ENCODE measurements at regions not wholly inside any gene's neighbourhood (a gene's known extent, or its start where the extent isn't known, plus 50 kb on each side); places are given as distances from the start of the nearest gene placed in this dataset.
A peak's percentile ranks its signal among the peaks of the same experiment; 100 is the strongest.

DNA sequence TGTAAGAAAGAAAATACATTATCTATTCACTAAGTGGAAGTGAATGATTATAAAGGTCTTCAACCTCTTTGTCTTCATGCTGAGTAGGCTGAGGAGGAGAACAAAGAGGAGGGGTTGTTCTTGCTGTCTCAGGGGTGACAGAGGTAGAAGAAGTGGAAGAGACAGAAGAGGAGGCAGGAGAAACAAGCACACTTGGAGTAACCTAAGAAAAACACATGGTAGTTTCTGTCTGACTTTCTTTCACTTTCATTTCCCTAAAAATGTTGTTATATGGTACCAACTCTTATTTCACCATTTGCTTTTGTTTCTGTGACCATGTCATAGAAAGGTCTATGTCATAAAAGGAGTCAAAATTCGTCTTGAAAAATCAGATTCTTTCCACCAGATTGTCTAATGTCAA, 696.6 kb upstream of the BRINP3 start:
- DNase-seq (ENCODE audit: low read depth): no peak
- in situ Hi-C loops (cut with HindIII; ENCODE audit: low pct_unique_long_range_greater_than_20kb, low sequenced_read_pairs): no loop called here

DNA sequence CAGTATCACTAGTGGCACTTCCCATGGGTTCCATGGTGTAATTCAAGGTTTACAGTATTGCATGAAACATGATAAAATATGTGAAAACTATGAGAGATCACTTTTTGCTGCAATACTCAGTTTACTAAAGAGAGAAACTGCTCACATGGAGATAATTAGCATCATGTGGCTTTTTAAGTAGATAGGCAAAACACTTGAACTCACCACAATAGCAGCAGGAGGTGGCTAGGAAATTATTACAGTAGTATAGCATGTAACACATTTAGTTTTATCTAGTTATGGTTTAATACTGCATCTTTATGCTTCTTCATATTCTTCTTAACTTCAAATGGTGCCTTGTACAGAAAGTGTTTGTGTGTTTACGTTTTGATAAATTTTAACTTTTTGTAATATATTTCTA, 698.5 kb upstream of the BRINP3 start:
- in situ Hi-C loops (cut with HindIII; ENCODE audit: low pct_unique_long_range_greater_than_20kb, low sequenced_read_pairs): no loop called here
- DNase-seq (ENCODE audit: low read depth): no peak

DNA sequence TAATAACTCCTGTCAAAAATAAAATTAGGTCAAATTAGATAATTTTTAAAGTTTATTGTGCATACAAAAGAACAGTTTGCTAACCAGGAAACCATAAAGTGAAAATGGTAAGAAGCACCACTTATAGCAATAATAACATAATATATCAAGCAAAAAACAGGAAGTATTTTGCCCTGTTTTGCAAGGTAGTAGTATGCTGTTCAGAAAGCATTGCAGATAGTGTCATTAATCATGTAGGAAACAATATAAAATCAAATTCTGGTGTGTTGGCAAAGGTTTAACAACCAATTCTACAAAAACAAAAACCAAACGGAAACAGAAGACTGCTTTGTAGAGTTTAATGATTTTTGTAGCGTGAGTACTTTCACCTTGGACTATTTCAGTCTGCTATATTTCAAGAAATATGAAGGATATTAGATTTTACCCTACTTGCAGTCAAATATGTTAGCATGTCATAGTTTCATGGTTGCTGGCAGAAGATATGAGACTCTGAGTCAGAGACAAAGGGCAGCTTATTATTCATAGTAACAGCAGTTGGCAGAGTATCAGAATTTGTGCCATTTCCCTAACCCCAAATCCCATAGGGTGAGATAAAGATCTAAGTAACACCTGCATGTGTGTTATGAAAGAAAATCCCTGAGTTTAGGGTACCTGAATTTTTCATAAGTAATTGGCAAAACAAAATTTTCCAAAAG, 729.0 kb upstream of the BRINP3 start:
- no peak for DNase-seq (ENCODE audit: low read depth)
- in situ Hi-C loops (cut with HindIII; ENCODE audit: low pct_unique_long_range_greater_than_20kb, low sequenced_read_pairs): no loop called here

DNA sequence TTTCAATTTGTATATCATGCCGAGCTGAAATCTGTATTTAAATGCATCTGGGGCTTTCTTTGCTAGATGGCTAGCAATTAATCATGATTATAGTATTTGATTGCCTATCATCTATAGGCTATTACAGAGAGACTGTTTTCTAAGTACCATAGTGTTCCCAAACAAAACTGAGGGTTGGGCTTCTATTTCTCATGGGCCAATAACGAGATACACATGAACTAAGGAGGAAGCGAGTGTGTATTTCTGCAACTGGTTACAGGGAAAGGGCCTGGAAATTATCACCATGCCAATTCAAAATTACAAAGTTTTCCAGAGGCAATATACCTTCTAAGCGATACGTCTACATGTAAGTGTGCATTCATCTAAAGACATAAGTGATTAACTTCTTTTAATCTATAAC, 744.5 kb upstream of the BRINP3 start:
- in situ Hi-C loops (cut with HindIII; ENCODE audit: low pct_unique_long_range_greater_than_20kb, low sequenced_read_pairs): no loop called here
- no peak for DNase-seq (ENCODE audit: low read depth)

DNA sequence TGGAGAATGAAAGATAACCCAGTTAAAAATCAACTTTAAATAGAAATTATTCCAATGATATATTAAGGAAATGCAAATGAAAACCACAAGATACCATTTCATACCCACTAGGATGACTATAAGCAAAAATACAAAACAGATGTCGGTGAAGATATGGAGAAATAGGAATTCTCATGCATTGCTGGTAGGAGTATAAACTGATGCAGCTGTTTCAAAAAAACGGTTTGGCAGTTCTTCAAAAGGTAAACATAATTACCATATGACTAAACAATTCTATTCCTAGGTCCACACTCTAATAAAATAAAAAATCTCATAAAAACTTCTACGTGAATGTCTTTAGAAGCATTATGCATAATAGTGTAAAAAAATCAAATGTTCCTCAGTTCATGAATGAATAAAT, 763.3 kb upstream of the BRINP3 start:
- no peak for DNase-seq (ENCODE audit: low read depth)
- in situ Hi-C loops (cut with HindIII; ENCODE audit: low pct_unique_long_range_greater_than_20kb, low sequenced_read_pairs): no loop called here

DNA sequence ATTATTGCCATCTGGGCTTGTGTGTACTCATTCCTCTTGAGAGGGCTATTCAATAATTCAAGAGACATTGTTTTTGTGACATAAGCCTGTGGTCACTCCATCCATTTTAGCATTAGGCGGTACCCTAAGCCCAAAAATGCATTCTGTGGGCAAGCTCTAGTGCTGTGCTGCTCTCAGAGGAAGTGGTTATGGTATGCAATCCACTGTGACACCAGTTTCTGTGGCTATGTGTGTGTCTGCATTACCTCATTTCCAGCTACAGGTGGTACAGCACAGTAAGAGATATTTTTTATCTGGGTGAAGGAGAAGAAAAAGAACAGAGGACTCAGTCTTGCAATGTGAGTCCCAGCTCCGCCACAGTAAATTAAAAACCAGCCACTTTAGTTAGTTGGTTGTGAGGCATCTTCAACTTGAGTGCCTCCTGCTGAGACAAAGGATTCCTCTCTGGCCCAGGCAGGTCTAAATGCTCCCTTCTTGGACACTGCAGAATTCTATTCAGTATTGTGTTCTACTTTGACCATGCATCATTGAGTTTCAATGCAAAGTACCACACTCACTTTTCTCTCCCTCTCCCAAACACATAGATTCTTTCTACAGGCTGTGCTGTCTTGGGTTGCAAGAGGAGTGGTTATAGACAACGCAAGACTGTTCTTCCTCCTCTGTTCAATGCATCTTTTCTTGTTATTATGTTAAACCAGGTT, 777.8 kb upstream of the BRINP3 start:
- no peak for DNase-seq (ENCODE audit: low read depth)
- in situ Hi-C loops (cut with HindIII; ENCODE audit: low pct_unique_long_range_greater_than_20kb, low sequenced_read_pairs): no loop called here

DNA sequence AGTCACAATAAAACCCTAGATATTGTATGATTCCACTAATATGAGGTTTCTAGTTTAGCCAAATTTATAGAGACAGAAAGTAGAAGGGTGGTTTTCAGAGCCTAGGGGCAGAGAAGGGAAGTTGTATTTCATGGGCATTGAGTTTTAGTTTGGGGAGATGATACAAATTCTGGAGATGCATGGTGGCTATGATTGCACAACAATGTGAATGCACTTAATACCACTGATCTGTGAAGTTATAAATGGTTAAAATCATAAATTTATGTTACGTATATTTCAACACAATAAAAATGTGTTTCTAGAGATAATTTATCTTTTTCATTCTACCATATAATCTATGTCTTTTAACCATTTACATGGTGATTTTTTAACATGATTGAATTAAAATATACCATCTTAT, 779.3 kb upstream of the BRINP3 start:
- DNase-seq (ENCODE audit: low read depth): no peak

DNA sequence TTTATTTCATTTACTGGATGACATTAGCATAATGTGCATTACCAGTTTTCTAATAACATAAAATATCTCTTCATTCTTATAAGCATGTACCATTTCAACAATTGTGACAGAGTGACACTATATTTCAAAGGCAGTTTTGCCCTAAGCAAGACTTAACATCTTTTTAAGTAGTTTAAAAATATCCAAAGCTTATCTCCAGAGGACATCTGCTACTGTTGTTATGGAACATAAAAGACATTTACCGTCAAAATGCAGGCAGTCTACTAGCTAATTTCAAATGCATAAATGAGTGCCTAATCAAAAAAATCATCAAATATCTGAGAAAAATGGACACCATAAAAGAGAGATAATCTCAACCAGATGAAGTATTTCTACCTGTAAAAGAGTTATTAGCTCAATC, 782.4 kb upstream of the BRINP3 start:
- DNase-seq (ENCODE audit: low read depth): no peak
- in situ Hi-C loops (cut with HindIII; ENCODE audit: low pct_unique_long_range_greater_than_20kb, low sequenced_read_pairs): no loop called here

More for the DNA sequence above, 779.3 kb upstream of the BRINP3 start:
- in situ Hi-C loops (cut with HindIII; ENCODE audit: low pct_unique_long_range_greater_than_20kb, low sequenced_read_pairs): no loop called here

DNA sequence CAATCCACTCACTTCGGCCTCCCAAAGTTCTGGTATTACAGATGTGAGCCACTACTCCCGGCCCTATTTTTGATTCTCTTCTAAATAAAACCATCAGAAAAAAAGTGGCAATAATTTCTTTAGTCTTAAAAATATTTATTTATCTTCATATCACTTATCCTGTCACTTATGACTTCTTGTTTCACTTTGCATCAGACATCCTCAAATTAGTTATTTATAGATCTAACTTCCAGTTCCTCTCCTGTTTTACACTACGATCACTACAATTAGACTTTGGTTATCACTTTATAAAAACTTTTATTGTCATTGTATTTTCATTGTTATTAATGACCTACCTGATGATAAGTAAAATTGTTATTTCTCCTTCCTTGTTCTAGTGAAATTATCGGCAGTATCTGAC, 783.4 kb upstream of the BRINP3 start:
- in situ Hi-C loops (cut with HindIII; ENCODE audit: low pct_unique_long_range_greater_than_20kb, low sequenced_read_pairs): no loop called here

DNA sequence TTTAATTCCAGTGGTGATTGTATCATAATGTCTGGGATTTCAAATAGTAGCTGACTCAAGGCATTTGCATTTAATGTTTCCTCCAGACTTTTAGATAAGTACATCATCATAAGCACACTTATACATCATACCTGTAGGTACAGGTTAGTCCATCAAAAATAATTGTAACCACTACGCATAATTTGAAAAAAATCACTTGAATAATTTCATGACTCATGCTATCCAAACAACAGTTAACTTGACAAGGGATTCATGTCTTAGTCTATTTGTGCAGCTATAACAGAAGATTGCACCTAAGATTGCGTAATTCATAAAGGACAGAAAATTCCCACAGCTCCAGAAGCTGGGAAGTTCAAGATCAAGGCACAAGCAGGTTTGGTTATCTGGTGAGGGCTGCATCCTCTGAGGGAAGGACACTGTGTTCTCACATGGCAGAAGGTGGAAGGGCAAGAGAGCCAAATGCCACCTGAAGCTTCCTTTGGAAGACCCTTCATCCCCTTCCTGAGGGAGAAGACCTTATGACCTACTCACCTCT, 801.7 kb upstream of the BRINP3 start:
- in situ Hi-C loops (cut with HindIII; ENCODE audit: low pct_unique_long_range_greater_than_20kb, low sequenced_read_pairs): no loop called here
- no peak for DNase-seq (ENCODE audit: low read depth)

More for the DNA sequence above, 783.4 kb upstream of the BRINP3 start:
- DNase-seq (ENCODE audit: low read depth): no peak

DNA sequence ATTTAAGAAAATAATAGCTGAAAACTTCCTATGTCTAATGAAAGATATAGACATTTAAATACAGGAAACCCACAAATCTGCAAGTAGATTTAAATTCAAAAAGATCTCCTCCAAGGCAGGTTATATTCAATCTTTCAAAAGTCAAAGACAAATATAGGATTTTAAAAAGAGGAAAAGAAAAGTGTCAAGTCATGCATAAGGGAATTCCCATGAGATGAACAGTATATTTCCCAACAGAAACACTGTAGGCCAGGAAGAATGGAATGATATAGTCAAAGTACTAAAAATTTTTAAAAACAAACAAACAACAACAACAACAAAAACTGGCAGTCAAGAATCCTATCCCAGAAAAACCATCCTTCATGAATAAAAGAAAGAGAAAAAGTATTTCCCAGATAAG, 806.5 kb upstream of the BRINP3 start:
- DNase-seq (ENCODE audit: low read depth): peak; percentile 17
- in situ Hi-C loops (cut with HindIII; ENCODE audit: low pct_unique_long_range_greater_than_20kb, low sequenced_read_pairs): no loop called here

DNA sequence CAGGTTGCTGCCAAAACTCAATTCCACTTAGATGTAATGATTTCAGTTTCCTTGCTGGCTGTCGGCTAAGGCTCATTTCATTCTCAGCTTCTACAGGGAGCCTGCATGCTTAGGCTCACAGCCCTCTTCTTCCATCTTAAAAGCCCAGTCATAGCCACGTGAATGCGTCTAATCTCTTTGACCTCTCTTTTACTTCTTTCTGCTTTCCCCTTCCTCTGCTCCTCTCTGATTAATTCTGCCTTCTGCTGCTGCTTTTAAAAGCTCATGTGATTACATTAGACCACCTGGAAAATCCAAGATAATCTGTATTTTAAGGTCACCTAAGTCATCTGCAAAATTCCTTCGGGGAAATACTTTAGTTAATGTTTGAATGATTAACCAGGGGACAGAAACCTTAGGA, 812.8 kb upstream of the BRINP3 start:
- DNase-seq (ENCODE audit: low read depth): peak; percentile 96
- in situ Hi-C loops (cut with HindIII; ENCODE audit: low pct_unique_long_range_greater_than_20kb, low sequenced_read_pairs): no loop called here

DNA sequence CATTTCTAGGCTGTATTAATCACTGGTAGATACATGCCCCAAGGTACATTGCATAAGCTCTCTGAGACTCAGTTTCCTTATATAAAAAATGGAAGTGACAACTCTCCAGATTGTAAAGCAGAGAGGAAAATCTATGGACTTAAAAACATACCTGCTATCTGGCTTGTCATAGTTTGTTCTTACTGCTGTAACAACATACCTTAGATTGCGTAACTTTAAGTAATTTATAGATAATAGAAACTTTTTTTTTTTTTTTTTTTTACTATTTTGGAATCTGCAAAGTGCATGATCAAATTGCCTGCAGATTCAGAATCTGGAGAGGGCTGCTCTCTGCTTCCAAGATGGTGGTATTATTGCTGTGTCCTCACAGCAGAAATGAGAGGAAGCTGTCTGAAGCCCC, 827.7 kb upstream of the BRINP3 start:
- in situ Hi-C loops (cut with HindIII; ENCODE audit: low pct_unique_long_range_greater_than_20kb, low sequenced_read_pairs): no loop called here
- DNase-seq (ENCODE audit: low read depth): no peak

DNA sequence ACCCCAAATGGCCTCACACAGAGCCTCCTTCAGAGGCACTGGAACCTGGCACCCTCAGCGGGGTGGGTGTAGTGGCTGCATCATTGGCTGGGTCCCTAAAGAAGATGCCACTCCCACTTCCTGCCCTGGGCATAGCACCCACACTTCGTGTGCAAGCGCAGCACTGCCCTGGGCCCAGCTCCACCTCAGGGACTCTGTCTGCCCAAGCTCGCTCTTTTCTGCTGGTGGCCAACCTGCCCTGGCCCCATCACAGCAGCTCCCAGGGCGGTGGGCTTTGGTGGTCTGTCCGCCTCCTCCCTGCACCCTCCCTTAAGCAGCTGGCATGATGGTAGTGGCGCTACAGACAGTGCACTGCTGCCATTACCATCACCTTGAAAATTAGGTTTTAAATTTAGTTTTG, 829.3 kb upstream of the BRINP3 start:
- DNase-seq (ENCODE audit: low read depth): no peak

DNA sequence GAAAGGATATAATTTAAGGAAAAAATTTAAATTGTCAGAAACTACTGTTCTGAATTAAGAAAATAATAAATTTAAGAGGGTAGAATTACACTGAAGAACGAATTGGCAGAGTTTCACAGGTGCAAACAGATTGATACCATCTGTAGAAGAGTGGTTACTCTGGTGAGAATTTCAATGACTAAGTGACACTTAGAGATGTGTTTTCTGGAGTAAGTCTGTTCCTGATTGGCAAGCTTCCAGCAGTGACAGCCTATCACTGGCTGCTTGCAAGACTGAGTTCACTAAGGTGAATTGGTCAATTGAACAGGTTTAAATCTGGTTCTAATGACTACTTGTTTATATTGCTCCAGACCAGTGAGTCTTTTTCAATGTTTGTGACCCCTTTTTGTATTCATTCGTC, 838.2 kb upstream of the RGS18 start:
- peak; percentile 6 for DNase-seq (ENCODE audit: low read depth)
- in situ Hi-C loops (cut with HindIII; ENCODE audit: low pct_unique_long_range_greater_than_20kb, low sequenced_read_pairs): no loop called here

More for the DNA sequence above, 829.3 kb upstream of the BRINP3 start:
- in situ Hi-C loops (cut with HindIII; ENCODE audit: low pct_unique_long_range_greater_than_20kb, low sequenced_read_pairs): no loop called here

DNA sequence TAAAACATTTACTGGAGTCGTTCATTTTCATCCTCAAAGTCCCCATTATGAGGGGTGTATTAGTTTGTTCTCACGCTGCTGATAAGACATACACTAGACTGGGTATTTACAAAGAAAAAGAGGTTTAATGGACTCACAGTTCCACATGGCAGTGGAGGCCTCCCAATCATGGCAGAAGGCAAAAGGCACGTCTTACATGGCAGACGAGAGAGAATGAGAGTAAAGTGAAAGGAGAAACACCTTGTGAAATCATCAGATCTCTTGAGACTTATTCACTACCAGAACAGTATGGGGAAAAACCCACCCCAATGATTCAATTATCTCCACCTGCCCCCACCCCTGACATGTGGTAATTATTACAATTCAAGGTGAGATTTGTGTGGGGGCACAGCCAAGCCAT, 830.4 kb upstream of the RGS18 start:
- in situ Hi-C loops (cut with HindIII; ENCODE audit: low pct_unique_long_range_greater_than_20kb, low sequenced_read_pairs): no loop called here
- DNase-seq (ENCODE audit: low read depth): no peak

DNA sequence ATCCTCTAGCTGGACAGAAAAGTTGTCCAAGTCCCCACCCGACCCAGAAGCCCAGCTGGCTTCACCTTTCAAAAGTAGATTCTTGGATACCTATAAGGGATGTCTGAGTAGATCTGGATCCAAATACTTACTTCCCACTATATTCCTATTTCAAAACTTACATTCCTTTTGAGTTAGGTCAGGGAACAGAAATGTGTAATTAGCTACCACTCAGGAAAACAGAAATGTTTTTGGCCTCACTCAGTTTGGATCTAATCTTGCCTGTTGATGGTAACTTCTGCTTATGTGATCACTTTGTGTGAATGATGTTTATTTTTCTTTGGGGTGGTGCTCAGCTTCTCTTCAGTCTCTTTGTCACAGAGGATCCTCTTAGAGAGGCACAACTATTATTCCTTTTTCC, 814.4 kb upstream of the RGS18 start:
- peak; percentile 56 for DNase-seq (ENCODE audit: low read depth)
- in situ Hi-C loops (cut with HindIII; ENCODE audit: low pct_unique_long_range_greater_than_20kb, low sequenced_read_pairs): no loop called here

DNA sequence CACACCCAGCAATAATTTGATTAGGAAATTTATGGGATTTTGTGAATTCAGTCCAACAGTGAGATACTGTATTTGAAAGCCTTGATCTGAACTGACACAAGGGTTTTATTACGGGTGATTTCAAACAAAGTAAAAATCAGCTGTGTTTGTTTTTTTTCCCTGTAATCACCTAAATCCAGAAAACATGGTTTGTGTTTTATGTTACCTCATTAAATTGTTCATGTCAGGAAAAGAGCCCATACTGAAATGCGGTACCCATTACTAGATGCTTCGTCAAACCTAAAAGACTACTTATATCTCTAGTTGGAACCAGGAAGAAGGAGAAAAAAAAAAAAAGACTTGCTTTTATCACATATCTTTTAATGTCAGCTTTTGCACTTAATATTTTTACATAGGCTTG, 811.9 kb upstream of the RGS18 start:
- in situ Hi-C loops (cut with HindIII; ENCODE audit: low pct_unique_long_range_greater_than_20kb, low sequenced_read_pairs): no loop called here
- no peak for DNase-seq (ENCODE audit: low read depth)

DNA sequence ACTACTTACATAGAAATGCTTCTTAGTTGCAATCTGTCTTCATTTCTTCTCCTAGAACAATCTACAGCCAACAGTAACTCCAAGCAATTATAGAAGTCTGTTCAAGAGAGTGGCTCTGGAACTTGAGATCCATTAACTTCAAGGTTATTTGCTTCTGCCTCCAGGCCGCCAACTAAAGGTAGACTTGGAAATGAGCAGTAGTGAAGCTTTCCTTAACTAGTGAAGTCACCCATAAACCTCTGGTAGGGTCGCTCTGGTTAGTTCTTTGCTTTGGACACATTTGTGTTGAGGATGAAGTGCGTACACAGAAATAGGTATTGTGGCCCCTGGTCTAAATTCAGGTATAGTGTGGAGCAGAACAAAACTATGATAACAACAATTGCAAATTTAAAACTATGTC, 809.9 kb upstream of the RGS18 start:
- DNase-seq (ENCODE audit: low read depth): no peak
- in situ Hi-C loops (cut with HindIII; ENCODE audit: low pct_unique_long_range_greater_than_20kb, low sequenced_read_pairs): no loop called here

DNA sequence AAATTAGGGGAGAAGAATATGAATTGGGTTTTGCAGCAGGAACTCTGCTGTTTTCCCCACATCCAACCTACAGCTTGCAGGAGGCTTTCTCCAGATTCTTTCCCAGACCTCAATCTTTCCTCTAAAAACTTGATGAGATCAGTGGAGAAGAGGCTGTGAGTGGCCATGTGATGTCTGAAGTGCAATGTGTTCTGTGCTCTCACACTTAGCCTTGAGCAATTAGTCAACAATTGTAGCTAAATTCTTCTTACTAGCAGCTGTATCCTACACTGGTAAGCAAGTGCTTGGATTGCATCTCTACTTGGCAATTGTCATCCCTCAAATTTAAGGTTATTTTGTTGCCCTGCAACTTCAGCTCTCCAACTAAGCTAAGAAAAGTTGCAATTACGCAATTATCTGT, 807.3 kb upstream of the RGS18 start:
- in situ Hi-C loops (cut with HindIII; ENCODE audit: low pct_unique_long_range_greater_than_20kb, low sequenced_read_pairs): no loop called here

More for the DNA sequence above, 807.3 kb upstream of the RGS18 start:
- no peak for DNase-seq (ENCODE audit: low read depth)
